MG63 (cell line): ENCODE measurements at regions not wholly inside any gene's neighbourhood (a gene's known extent, or its start where the extent isn't known, plus 50 kb on each side); places are given as distances from the start of the nearest gene placed in this dataset.
"Not testable (repeated sequence)": the region's sequence is repeated elsewhere in the genome, so short reads cannot be mapped to it uniquely, and the experiment has no call there.

Experiments used
- DNase-seq: peaks from one replicate; pipeline ENCODE4 v3.0.0-alpha.2; 2020
- H3K27me3 ChIP-seq: fragments of 250-450 bp; sonication (Bioruptor Pico); 2 replicates; pipeline ENCODE4 v1.5.1; 2020; ENCODE audit warnings: mild to moderate bottlenecking, moderate library complexity
- H3K36me3 ChIP-seq: fragments of 250-450 bp; sonication (Bioruptor Pico); 2 replicates; pipeline ENCODE4 v1.5.1; 2020; ENCODE audit warnings: mild to moderate bottlenecking, moderate library complexity
- H3K4me3 ChIP-seq: fragments of 250-450 bp; sonication (Bioruptor Pico); 2 replicates; pipeline ENCODE4 v1.5.1; 2020; ENCODE audit warnings: mild to moderate bottlenecking, moderate library complexity
- H3K9me3 ChIP-seq: fragments of 250-450 bp; sonication (Bioruptor Pico); 2 replicates; pipeline ENCODE4 v1.5.1; 2020; ENCODE audit warnings: mild to moderate bottlenecking, moderate library complexity

GRCh38 chr22:16534408-16535206 is 58.0 kb downstream of the CCT8L2 start:
- not testable (repeated sequence) for DNase-seq, H3K36me3 ChIP-seq, H3K27me3 ChIP-seq

GRCh38 chr22:16531666-16532065 is 60.9 kb downstream of the CCT8L2 start:
- DNase-seq, H3K9me3 ChIP-seq, H3K36me3 ChIP-seq, H3K4me3 ChIP-seq, H3K27me3 ChIP-seq: not testable (repeated sequence)

More at GRCh38 chr22:16534408-16535206, 58.0 kb downstream of the CCT8L2 start:
- H3K4me3 ChIP-seq, H3K9me3 ChIP-seq: not testable (repeated sequence)

- not testable (repeated sequence) for H3K9me3 ChIP-seq, DNase-seq, H3K4me3 ChIP-seq, H3K27me3 ChIP-seq, H3K36me3 ChIP-seq
Observed at GRCh38 chr22:16529331-16529730, 63.3 kb downstream of the CCT8L2 start.

GRCh38 chr22:16527753-16528152 is 64.9 kb downstream of the CCT8L2 start:
- peak; percentile 84 for DNase-seq
- H3K27me3 ChIP-seq, H3K4me3 ChIP-seq, H3K36me3 ChIP-seq, H3K9me3 ChIP-seq: not testable (repeated sequence)

- H3K36me3 ChIP-seq, H3K9me3 ChIP-seq, H3K27me3 ChIP-seq, DNase-seq, H3K4me3 ChIP-seq: not testable (repeated sequence)
Observed at GRCh38 chr22:16526891-16527290, 65.7 kb downstream of the CCT8L2 start.
